ENCODE measurements at regions not wholly inside any gene's neighbourhood (a gene's known extent, or its start where the extent isn't known, plus 50 kb on each side); places are given as distances from the start of the nearest gene placed in this dataset.

- no peak for TF ChIP-seq RAD21 (IDR thresholded peaks at IDR 0.05)
- TF ChIP-seq HNF4A (conservative IDR thresholded peaks at IDR 0.05), result no peak
- TF ChIP-seq CTCF (IDR thresholded peaks at IDR 0.05; ENCODE audit: low read depth, low read length, missing input control), result no peak
- TF ChIP-seq FOXA1 (IDR thresholded peaks at IDR 0.05), result no peak
- TF ChIP-seq ATF3 (IDR thresholded peaks at IDR 0.05), result no peak
- no peak for TF ChIP-seq ZBTB33 (IDR thresholded peaks at IDR 0.05)
- no peak for TF ChIP-seq EGR1 (IDR thresholded peaks at IDR 0.05; ENCODE audit: low read depth in 2 of 2)
- TF ChIP-seq JUND (IDR thresholded peaks at IDR 0.05), result no peak
- no peak for TF ChIP-seq REST (IDR thresholded peaks at IDR 0.05)
- TF ChIP-seq MAX (IDR thresholded peaks at IDR 0.05), result no peak
Observed at GRCh38 chr3:109570408-109570807, 233.1 kb upstream of the DPPA4 start.
